Transverse colon (tissue), 4 donors: ENCODE measurements at regions not wholly inside any gene's neighbourhood (a gene's known extent, or its start where the extent isn't known, plus 50 kb on each side); places are given as distances from the start of the nearest gene placed in this dataset.

ENCODE experiments used
- EP300 ChIP-seq: sonication (generic); formaldehyde crosslinking; IDR thresholded peaks from one replicate; pipeline ENCODE4 v1.6.1; 2017; ENCODE audit warnings: antibody characterized with exemption, low read depth
- POLR2A ChIP-seq: fragments of 450-650 bp; IDR thresholded peaks from one replicate; pipeline ENCODE4 v1.6.1; 2016; ENCODE audit warnings: antibody characterized with exemption, mild to moderate bottlenecking, moderate library complexity
- POLR2AphosphoS5 ChIP-seq, 3 donors: sonication (generic); formaldehyde crosslinking; IDR thresholded peaks; one replicate each; pipeline ENCODE4 v1.6.1; 2016; ENCODE audit warnings: antibody characterized with exemption in 3 of 3
- TF ChIP-seq, protein P1 (sequence below), 5 experiments: fragments of 200-600 bp in 3 of 5; fragments of 450-650 bp in 2 of 5; sonication (generic) in 3 of 5; IDR thresholded peaks; 1 replicate in 2 of 5; 2 replicates in 3 of 5; pipeline ENCODE4 v1.5.1; 2016 to 2017; ENCODE audit warnings: antibody characterized with exemption in 5 of 5, inconsistent platforms in 3 of 5, mild to moderate bottlenecking in 2 of 5, moderate library complexity in 1 of 5

DNA sequence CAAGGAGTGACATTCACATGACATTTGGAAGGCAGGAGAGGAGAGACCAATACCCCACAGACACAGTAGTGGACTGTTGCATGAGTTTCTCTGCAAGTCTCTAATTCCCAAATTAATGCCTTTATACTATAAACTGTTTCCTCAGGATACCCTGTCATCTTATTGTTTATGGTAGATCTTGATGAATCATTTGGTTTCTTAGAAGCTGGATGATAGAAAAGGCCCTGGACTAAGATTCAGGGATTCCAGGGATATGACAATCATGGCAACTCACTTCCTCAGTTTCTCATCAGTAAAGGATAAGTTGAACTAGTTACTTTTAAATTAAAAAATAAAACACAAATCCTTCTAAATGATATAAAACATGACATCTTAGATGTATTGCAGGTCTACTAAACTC, 292.5 kb downstream of the TDRD15 start:
- TF ChIP-seq, protein P1, sequence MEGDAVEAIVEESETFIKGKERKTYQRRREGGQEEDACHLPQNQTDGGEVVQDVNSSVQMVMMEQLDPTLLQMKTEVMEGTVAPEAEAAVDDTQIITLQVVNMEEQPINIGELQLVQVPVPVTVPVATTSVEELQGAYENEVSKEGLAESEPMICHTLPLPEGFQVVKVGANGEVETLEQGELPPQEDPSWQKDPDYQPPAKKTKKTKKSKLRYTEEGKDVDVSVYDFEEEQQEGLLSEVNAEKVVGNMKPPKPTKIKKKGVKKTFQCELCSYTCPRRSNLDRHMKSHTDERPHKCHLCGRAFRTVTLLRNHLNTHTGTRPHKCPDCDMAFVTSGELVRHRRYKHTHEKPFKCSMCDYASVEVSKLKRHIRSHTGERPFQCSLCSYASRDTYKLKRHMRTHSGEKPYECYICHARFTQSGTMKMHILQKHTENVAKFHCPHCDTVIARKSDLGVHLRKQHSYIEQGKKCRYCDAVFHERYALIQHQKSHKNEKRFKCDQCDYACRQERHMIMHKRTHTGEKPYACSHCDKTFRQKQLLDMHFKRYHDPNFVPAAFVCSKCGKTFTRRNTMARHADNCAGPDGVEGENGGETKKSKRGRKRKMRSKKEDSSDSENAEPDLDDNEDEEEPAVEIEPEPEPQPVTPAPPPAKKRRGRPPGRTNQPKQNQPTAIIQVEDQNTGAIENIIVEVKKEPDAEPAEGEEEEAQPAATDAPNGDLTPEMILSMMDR (IDR thresholded peaks at IDR 0.05): no peak
- no peak for TF ChIP-seq EP300
- TF ChIP-seq POLR2A: no peak
- no peak for TF ChIP-seq POLR2AphosphoS5 (IDR thresholded peaks at IDR 0.05)
